HepG2 (cell line): ENCODE measurements at regions not wholly inside any gene's neighbourhood (a gene's known extent, or its start where the extent isn't known, plus 50 kb on each side); places are given as distances from the start of the nearest gene placed in this dataset.

Experiments used
- ATAC-seq: fragments of 200-7000 bp; cut with Tn5 transposase; 3 replicates; pipeline ENCODE4 v1.9.1; 2020; ENCODE audit warnings: mild to moderate bottlenecking, moderate library complexity
- BruUV-seq: library from RNA; stranded (reverse); fragments of 400-500 nt; replicated peaks from 2 replicates; lab custom pipeline; 2021; lab: Mats Ljungman, UMichigan
- CTCF ChIA-PET: fragments of 300-600 bp; formaldehyde crosslinking; extraction: SDS; loops from one replicate; lab custom pipeline; 2021; ENCODE audit warnings: low total read pairs, inconsistent platforms, low intra/inter-chr PET ratio; lab: Yijun Ruan, JAX
- POLR2A ChIA-PET: fragments of 350-600 bp; sonication (Branson Sonifier 250); formaldehyde crosslinking; loops from one replicate; lab custom pipeline; 2020; ENCODE audit warnings: antibody characterized with exemption, inconsistent platforms; lab: Yijun Ruan, JAX
- DNase-seq: peaks from one replicate; pipeline ENCODE4 v3.0.0-alpha.2; 2015; ENCODE audit warnings: low spot score
- FAIRE-seq: peaks from 3 replicates; lab custom pipeline; 2011; peaks lifted over from hg19 to GRCh38; lab: Jason Lieb, UNC
- H2AFZ ChIP-seq: one replicate; pipeline ENCODE4 v1.6.1; 2011; ENCODE audit warnings: low read length, inconsistent platforms
- H3K27ac ChIP-seq: fragments of 300-600 bp; 3 replicates; pipeline ENCODE4 v1.8.0; 2011; ENCODE audit warnings: mixed run types, mild to moderate bottlenecking, mixed read lengths, low read length, inconsistent platforms; ENCODE audit not compliant: insufficient read depth; ENCODE audit errors: extremely low read length
- H3K27me3 ChIP-seq, 2 experiments: fragments of 200-600 bp in 1 of 2; 2 replicates in 1 of 2; 3 replicates in 1 of 2; pipeline versions ENCODE4 v1.6.0 to v1.8.0; 2011; ENCODE audit warnings: low read length in 2 of 2, mild to moderate bottlenecking in 2 of 2, moderate library complexity in 2 of 2, inconsistent platforms in 1 of 2; ENCODE audit not compliant: insufficient read depth in 2 of 2, control insufficient read depth in 1 of 2
- H3K36me3 ChIP-seq, 2 experiments: fragments of 200-600 bp in 1 of 2; replicated peaks in 1 of 2; 2 replicates in 1 of 2; 3 replicates in 1 of 2; pipeline versions ENCODE4 v1.5.1 to v1.8.0; 2011; ENCODE audit warnings: low read length in 2 of 2, inconsistent platforms in 1 of 2; ENCODE audit not compliant: insufficient read depth in 2 of 2, control insufficient read depth in 1 of 2
- H3K4me1 ChIP-seq: 2 replicates; pipeline ENCODE4 v1.5.1; 2012; ENCODE audit warnings: low read length, inconsistent platforms; ENCODE audit not compliant: insufficient read depth
- H3K4me2 ChIP-seq: 2 replicates; pipeline ENCODE4 v1.6.0; 2011; ENCODE audit warnings: low read depth, low read length, inconsistent platforms
- H3K4me3 ChIP-seq, 3 experiments: fragments of 200-600 bp in 1 of 3; sonication (generic), shearing (Covaris generic) in 1 of 3; replicated peaks in 1 of 3; 2 replicates each; pipeline ENCODE4 v1.5.1; 2011 to 2016; ENCODE audit warnings: low read length in 3 of 3, inconsistent platforms in 2 of 3, low read depth in 2 of 3, mild to moderate bottlenecking in 2 of 3, control low read depth in 1 of 3, mixed read lengths in 1 of 3; ENCODE audit not compliant: insufficient read depth in 1 of 3
- H3K79me2 ChIP-seq: one replicate; pipeline ENCODE4 v1.6.1; 2011; ENCODE audit warnings: low read length, inconsistent platforms; ENCODE audit not compliant: insufficient read depth
- H3K9ac ChIP-seq: 2 replicates; pipeline ENCODE4 v1.6.0; 2011; ENCODE audit warnings: mild to moderate bottlenecking, low read depth, low read length, inconsistent platforms; ENCODE audit not compliant: insufficient read depth
- H3K9me3 ChIP-seq: 2 replicates; pipeline ENCODE4 v1.5.1; 2012; ENCODE audit warnings: mild to moderate bottlenecking, low read length
- H4K20me1 ChIP-seq: 2 replicates; pipeline ENCODE4 v1.6.0; 2011; ENCODE audit warnings: inconsistent platforms, mild to moderate bottlenecking, low read length, moderate library complexity; ENCODE audit not compliant: insufficient read depth
- HINFP ChIP-seq: sonication (generic); formaldehyde crosslinking; IDR thresholded peaks from 2 replicates; pipeline ENCODE4 v1.4.0; 2020; ENCODE audit warnings: low read depth, mild to moderate bottlenecking, missing genetic modification reagents
- IRF1 ChIP-seq: sonication (generic); formaldehyde crosslinking; IDR thresholded peaks from 2 replicates; pipeline ENCODE4 v1.4.0; 2020; ENCODE audit warnings: low read depth, mild to moderate bottlenecking, missing genetic modification reagents
- POLR2AphosphoS5 ChIP-seq: IDR thresholded peaks from 2 replicates; pipeline ENCODE4 v1.6.1; 2012; ENCODE audit warnings: low read depth, low read length
- RAD51 ChIP-seq: fragments of 450-650 bp; IDR thresholded peaks from 2 replicates; pipeline ENCODE4 v1.6.1; 2016; ENCODE audit warnings: borderline replicate concordance
- SP1 ChIP-seq, 2 experiments: fragments of 450-650 bp in 1 of 2; sonication (generic) in 1 of 2; formaldehyde crosslinking in 1 of 2; IDR thresholded peaks; 2 replicates each; pipeline versions ENCODE4 v1.4.0 to v1.6.1; 2016 to 2020; ENCODE audit warnings: missing genetic modification reagents in 1 of 2
- ZNF230 ChIP-seq: sonication (generic); formaldehyde crosslinking; IDR thresholded peaks from 2 replicates; pipeline ENCODE4 v1.4.0; 2020; ENCODE audit warnings: mild to moderate bottlenecking, missing genetic modification reagents
- WGBS: methylation state at CpG from one replicate; pipeline ENCODE4 v1.1.6; 2017; ENCODE audit warnings: low lambda C conversion rate; 5-methylcytosine and 5-hydroxymethylcytosine counted together
- in situ Hi-C: cut with HindIII; loops from 2 replicates; pipeline ENCODE4 v1.10.0; 2017; ENCODE audit warnings: low pct_unique_long_range_greater_than_20kb; ENCODE audit not compliant: extremely low pct_ligation_motif_present
- intact Hi-C: fragments of 100-400 bp; cut with micrococcal nuclease; formaldehyde crosslinking; loops from one replicate; pipeline ENCODE4 v1.10.0; 2022; ENCODE audit not compliant: unreplicated experiment

GRCh38 chr1:187509091-187509490 lies 680.3 kb downstream of the PLA2G4A start (continued):
- TF ChIP-seq HINFP (no peak), ZNF230 (CRISPR knock-in tag) (no peak), IRF1 (no peak)

- H3K27me3 ChIP-seq, result no peaks in the 10 kb centered on the region
- H3K4me3 ChIP-seq, result no peak overlapping the region
- 11% methylated on average over 4 of the region's 5 CpGs for whole genome bisulfite sequencing
- H3K36me3 ChIP-seq, result no peaks in the 10 kb centered on the region
- DNase-seq, result no peak
- ATAC-seq, result no peak
- H3K9me3 ChIP-seq, result no peaks in the 10 kb centered on the region
- no peak overlapping the region for H3K9ac ChIP-seq
- intact Hi-C loops (no loop called here), in situ Hi-C loops (no loop called here)
- no TSS peak for BruUV-seq
- H3K79me2 ChIP-seq, result no peaks in the 10 kb centered on the region
- H4K20me1 ChIP-seq, result no peaks in the 10 kb centered on the region
- H3K4me2 ChIP-seq, result no peak overlapping the region
- H3K4me1 ChIP-seq, result no peaks in the 10 kb centered on the region
- POLR2A ChIA-PET, result no interaction called here
- H3K27ac ChIP-seq, result no peak overlapping the region
- no peak overlapping the region for H2AFZ ChIP-seq
- peak; percentile 45; the same call in 1 of the 2 replicates for TF ChIP-seq RAD51
- TF ChIP-seq SP1 (IDR thresholded peaks at IDR 0.05), result no peak
- no peak for TF ChIP-seq SP1 (CRISPR knock-in tag; IDR thresholded peaks at IDR 0.05)
- no peak for TF ChIP-seq POLR2AphosphoS5
- TF ChIP-seq, all 625 proteins: peak for 1
- CTCF ChIA-PET, result no interaction called here
- no peak for FAIRE-seq
These were observed 684.4 kb downstream of the PLA2G4A start for GRCh38 chr1:187513190-187513589.
